T follicular helper cell (primary cell): ENCODE measurements at regions not wholly inside any gene's neighbourhood (a gene's known extent, or its start where the extent isn't known, plus 50 kb on each side); places are given as distances from the start of the nearest gene placed in this dataset.

Experiments
- DNase-seq: peaks from one replicate; pipeline ENCODE4 v3.0.0-alpha.2; 2020; ENCODE audit warnings: low read depth

- no peak for DNase-seq
These were observed 239.8 kb upstream of the THBS1 start for GRCh38 chr15:39340903-39341645.

GRCh38 chr15:39344662-39345141, 236.2 kb upstream of the THBS1 start:
- no peak for DNase-seq

DNA sequence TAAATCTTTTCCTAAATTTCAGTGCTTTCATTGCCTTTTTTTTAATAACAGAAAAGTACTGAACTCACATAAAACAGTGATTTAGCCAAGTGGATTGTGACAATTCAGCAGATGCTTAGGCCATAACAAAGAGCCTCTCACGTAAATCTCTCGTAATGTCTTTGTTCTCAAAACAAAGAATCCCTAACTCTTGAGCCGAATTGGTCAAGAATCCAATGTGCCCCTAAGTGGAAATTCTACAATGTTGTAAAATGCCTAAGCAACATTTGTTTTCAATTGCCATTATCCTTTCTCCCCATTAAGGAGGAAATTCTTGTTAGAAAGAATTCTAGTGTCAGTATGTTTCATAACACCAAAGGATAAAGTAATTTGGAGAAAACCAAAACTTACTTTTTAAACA, 235.7 kb upstream of the THBS1 start:
- DNase-seq: no peak

- no peak for DNase-seq
These were observed 233.4 kb upstream of the THBS1 start for GRCh38 chr15:39347453-39347852.

DNA sequence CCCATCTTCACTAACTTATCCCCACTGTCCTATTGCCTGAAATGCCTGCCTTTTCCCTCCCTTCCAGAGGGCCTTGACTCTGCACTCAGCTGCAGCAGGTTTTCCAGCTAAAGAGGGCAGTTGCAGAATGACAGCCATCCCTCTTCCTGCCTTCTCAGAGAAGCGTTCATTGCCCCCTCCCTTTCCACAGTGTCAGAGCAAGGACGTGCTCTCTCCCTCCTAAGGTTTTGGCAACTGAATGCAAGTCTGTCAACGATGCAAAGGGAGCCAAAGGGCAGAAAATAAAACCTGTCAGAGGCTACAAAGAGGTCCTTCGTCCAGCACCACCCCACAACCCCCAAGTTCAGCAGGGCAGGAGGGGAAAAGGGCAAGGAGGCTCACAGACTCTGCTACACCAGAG, 230.1 kb upstream of the THBS1 start:
- no peak for DNase-seq

DNA sequence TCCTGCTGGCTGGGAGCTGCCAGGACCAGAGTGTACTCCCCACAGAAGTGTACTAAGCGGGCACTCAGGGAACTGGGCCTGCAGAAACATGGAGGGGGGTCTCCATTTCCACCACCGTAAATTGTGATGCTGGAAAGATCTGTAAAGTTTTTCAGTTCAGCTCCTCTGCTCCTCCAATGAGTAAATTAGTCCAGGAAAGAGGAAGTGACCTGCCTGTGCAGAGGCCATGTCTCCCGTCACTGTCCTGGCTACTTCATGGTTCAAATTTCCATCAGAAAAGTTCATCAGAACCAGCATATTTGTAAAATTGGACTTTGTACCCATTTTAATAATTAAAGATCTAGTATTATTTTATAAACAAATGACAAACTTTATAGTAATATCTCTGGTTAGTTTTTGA, 226.7 kb upstream of the THBS1 start:
- no peak for DNase-seq

DNA sequence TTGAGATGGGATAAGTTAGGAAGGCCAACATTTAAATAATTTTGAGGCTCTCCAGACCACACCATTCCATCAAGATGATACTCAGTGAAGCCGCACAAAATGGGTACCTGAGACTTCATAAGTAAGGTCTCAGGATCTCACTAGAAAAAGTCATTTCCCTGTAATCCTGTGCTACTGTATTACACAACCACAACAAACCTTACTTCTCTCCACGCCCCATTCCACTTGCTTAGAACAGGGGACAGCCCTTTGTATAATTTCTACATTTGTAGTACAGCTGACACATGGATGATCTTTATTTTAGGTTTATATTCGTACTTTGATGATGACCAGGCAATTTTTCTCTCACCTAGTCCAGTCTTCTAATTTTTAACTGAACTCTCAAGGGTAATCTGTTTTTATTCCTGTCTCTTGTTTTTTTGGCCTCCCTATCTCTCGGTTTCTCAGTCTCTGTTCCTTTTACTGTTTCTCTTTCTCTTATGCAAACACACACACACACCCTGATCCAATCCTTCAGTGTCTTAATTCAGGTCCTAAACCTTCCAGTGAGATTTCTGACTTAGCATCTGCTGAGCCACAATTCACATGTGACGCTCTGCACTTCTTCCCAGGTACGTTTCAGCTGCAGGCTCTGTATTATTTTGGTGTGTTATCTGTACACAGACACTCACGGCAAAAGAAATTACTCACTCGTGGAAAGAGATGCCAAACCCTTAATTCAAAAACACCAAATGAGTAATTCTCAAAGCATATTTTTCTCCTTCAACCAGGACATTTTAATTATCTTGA, 223.2 kb upstream of the THBS1 start:
- DNase-seq: no peak

- DNase-seq: no peak
These were observed 222.3 kb upstream of the THBS1 start for GRCh38 chr15:39358441-39359041.

DNA sequence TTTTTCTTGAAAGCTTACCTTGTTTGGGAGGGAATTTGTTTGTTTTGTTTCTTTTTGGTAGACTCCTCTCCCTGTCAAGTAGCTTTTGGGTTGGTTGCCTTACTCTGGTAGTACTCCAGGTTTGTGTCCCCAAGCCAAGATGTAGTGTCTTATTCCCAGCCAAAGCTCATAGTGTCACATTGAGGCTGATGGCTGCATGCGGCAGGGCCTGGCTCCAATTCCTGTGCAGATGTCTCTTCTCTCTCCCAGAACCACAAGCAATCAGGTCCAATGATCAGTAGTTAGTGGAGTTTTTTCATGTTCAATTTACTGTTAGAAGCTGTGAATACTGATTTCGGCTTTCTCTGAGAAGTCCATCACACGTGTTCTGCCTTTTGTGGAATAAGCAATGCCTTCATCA, 221.1 kb upstream of the THBS1 start:
- no peak for DNase-seq

DNA sequence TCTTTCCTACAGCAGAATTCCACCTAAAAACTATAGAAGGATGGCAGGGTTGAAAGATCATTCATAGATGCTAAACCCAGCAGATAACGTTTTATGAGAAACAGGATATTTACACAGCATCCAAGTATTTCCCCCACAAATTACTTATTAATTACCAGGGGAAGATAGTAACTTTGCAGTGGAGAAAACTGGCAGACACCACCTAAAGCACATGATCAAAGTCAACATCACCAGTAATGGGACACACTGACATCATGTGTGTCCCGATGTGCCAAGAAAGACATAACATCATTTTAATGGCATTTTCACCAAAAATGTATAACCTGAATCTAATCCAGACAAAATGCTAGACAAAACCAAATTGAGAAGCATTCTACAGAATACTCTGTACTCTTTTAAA, 220.4 kb upstream of the THBS1 start:
- DNase-seq: no peak

DNA sequence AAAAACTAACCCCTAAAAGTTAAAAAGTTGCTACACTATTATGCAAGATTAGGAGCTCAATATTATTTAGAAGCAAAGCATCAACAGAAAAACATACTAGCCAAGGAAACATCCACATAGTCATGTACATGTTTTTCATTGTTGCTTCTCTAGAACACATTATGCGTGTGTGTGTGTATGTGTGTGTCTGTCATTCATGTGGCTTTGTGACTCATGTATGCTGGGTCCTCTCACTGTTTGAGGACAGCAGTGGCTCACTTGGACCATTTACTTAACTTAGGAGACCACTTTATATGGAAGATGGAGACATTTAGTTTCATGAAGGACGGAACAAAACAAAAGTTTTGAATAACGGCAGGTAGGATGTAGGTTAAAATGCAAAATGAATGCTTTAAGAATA, 219.4 kb upstream of the THBS1 start:
- no peak for DNase-seq

GRCh38 chr15:39362821-39363561, 217.9 kb upstream of the THBS1 start:
- no peak for DNase-seq

- DNase-seq: no peak
These were observed 216.9 kb upstream of the THBS1 start for GRCh38 chr15:39363761-39364586.

DNA sequence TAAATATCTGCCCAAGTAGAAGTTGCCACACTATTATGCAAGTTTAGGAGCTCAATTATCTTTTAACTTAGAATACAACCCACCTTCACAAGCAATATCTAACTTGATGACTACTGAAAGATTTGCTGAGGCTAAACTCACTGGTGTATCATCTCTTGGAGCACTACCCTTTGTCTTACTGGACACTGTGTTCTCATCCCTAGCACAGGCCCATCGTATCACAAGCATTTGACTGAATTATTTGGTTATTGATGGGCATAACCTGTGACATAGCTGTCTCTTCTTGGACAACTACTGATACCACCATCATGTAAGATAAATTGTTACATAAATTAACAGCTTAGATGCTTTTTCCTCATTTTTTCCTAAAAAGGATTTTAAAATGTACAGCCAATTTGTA, 216.2 kb upstream of the THBS1 start:
- no peak for DNase-seq

GRCh38 chr15:39365161-39365560, 215.7 kb upstream of the THBS1 start:
- no peak for DNase-seq

DNA sequence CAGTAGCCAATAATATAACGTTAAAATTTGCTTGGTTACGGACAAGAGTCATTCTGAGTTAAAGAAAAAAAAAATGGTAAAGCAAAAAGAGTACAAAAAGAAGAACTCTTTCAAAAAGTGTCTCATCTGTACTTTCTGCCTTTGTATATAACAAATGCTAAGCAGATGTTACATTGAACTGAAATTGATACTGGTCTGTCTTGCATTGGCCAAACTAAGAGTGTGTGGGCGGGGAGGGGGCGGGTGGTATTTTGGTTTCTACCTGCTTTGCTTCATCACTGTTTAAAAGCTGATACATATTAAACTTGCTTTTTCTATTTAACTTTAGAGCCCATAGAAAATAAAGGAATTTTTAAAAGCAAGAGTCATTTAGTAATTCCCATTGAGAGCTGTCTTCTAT, 215.0 kb upstream of the THBS1 start:
- DNase-seq: no peak

GRCh38 chr15:39367596-39367995, 213.3 kb upstream of the THBS1 start:
- no peak for DNase-seq

GRCh38 chr15:39369768-39370167, 211.1 kb upstream of the THBS1 start:
- DNase-seq: no peak

DNA sequence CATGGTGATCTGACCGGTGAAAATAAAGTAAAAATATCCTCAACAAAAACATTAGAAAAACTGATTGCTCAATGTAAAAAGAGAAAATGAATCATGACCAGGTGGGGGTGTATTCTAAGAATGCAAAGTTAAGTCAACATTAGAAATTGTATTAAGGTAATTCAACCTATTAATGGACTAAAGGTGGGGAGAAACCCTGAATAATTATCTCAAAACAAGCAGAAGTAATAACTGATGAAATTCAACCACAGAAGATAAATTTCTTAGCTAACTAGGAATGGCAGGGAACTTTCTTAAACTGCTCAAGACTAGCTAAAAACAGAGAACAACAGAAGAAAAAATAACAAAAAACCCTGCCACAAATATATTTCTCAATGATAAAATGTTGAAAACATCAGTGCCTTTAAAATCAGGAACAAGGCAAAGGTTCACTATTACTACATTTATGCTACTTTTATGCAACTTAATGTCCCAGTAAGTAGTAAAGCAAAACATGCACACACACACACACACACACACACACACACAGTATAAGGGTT, 204.4 kb upstream of the THBS1 start:
- DNase-seq: no peak

DNA sequence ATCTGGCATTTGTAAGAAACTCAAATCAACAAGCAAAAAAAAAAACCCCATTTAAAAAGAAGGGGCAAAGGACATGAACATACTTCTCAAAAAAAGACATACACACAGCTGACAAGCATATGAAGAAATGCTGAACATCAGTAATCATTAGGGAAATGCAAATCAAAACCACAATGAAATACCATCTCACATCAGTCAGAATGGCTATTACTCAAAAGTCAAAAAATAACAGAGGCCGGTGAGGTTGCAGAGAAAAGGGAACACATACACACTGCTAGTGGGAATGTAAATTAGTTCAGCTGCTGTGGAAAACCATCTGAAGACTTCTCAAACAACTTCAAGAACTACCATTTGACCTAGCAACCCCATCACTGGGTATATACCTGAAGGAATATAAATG, 199.4 kb upstream of the THBS1 start:
- no peak for DNase-seq

- DNase-seq: no peak
These were observed 192.8 kb upstream of the THBS1 start for GRCh38 chr15:39388118-39388517.
